Fibroblast of the aortic adventitia (primary cell): ENCODE measurements at regions not wholly inside any gene's neighbourhood (a gene's known extent, or its start where the extent isn't known, plus 50 kb on each side); places are given as distances from the start of the nearest gene placed in this dataset.

Source experiments
- DNase-seq: peaks from one replicate; pipeline ENCODE4 v3.0.0-alpha.2; 2010; ENCODE audit warnings: low read depth
- H3K4me3 ChIP-seq: 2 replicates; pipeline ENCODE4 v1.5.1; 2011; ENCODE audit warnings: low read depth, mild to moderate bottlenecking, control low read depth, low read length, moderate library complexity
- TF ChIP-seq, protein P1 (sequence below): IDR thresholded peaks from 2 replicates; pipeline ENCODE4 v1.5.1; 2011; ENCODE audit warnings: mild to moderate bottlenecking, low read length, control low read depth, inconsistent platforms; ENCODE audit not compliant: insufficient read depth

DNA sequence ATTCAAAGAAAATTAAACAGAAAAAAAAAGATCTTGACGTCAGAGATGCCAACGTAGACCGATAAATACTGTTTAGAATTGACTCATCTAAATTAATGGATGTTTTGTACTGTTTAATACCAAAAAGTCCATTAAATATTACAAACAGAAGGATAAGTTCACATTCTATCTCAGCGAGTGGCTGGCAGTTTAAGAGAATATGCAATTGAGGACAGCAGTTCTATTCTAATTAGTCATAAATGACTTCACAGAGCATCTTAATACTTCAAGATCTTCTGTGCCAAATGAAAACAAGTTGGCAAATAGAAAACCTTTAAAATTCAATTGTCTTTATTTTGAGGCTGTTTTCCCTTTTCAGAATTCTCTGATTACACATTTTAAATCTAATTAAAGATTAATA is 326.6 kb upstream of the NREP start:
- H3K4me3 ChIP-seq = no peak overlapping the region
- TF ChIP-seq, protein P1, sequence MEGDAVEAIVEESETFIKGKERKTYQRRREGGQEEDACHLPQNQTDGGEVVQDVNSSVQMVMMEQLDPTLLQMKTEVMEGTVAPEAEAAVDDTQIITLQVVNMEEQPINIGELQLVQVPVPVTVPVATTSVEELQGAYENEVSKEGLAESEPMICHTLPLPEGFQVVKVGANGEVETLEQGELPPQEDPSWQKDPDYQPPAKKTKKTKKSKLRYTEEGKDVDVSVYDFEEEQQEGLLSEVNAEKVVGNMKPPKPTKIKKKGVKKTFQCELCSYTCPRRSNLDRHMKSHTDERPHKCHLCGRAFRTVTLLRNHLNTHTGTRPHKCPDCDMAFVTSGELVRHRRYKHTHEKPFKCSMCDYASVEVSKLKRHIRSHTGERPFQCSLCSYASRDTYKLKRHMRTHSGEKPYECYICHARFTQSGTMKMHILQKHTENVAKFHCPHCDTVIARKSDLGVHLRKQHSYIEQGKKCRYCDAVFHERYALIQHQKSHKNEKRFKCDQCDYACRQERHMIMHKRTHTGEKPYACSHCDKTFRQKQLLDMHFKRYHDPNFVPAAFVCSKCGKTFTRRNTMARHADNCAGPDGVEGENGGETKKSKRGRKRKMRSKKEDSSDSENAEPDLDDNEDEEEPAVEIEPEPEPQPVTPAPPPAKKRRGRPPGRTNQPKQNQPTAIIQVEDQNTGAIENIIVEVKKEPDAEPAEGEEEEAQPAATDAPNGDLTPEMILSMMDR = no peak
- DNase-seq = no peak

DNA sequence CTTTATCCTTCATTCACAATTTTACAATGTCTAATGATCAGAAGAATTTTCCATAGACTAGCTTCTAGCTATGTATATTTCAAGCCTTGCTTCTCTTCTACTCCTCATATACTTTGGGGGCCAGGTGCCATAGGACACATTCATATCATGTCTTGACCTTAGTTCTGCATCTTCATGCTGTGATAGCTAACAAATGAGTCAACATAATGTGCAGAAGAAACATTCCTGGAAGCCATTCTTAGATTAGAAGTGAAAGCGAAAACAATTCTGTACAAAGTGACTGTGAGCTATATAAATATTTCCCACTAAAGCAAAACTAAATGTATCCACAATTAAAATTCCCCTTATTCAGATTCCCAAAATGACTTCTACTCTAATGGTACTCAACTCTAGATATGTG is 320.2 kb upstream of the NREP start:
- DNase-seq = peak; percentile 25
- no peak overlapping the region for H3K4me3 ChIP-seq
- TF ChIP-seq, protein P1 = no peak

DNA sequence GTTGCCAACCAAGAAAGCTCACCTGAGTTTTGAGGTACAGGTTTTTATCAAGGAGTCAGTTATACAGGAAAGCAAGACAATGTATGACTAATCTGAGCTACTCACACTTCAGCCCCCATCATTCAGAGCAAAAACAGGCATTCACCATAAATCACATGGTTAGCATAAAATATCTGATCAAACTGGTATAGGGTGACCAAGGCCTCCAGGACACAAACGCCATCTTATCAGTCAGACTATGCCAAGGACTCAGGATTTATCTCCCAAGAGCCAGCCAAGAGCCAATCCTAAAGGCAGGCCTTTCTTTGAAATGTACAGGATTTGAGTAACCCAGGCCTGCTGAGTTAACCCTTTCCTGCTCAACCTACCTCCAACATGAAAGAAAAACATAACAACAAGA is 313.0 kb upstream of the NREP start:
- TF ChIP-seq, protein P1 = no peak
- H3K4me3 ChIP-seq = no peak overlapping the region

DNA sequence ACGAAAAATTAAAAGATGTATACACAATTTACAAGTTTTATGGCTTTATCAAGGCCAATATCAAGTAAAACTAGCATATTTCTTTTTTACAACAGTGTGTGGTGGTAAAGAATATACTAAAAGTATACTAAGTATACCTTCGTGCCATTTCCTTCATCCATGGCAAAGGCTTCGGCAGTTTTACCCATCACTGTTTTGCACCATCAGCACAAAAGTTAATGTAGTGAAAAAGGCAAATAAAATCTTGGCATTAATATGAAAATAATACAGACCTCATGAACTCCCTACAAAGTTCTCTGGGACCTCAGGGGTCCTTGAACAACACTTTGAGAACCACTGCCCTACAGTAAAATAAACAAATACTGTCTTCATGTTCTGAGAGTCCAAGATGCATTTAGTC is 312.3 kb upstream of the NREP start:
- DNase-seq = no peak
- TF ChIP-seq, protein P1 = no peak
- no peak overlapping the region for H3K4me3 ChIP-seq

More for the DNA sequence above, 313.0 kb upstream of the NREP start:
- no peak for DNase-seq

DNA sequence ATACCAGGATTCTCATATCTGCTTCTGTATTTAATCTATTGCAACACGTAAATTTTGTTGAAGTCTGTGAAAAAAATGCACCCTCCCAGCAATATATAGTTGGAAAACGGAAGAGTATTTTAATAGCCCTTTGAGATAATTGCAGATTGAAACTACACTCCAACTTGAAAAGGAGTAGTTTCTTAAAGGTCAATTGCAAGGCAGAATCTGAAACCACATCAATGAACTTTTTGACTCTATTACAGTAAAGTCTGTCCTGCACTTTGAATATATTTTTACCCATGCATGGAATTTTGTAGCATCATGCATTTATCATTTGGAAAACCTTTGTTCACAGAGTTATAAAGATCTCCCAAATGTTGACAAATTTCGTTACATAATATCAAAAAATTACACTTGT is 311.6 kb upstream of the NREP start:
- DNase-seq = no peak
- TF ChIP-seq, protein P1 = no peak
- no peak overlapping the region for H3K4me3 ChIP-seq

DNA sequence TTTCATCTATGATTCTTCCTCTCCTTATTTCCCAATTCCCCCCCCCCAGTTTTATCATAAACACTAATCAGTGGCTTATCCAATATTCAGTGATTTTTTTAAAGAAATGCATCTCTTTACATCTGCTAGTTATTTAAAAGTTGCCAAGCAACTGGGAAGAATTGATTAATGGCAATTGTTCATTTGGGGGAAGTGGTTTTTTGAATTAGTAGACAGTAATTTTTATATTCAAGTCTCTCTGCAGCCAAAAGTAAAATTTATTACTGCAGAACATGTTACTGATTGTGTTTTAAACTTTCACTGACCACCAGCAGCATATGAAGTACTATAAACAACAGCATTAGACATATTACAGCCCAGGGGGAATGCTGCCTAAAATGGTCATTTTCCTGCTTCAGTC is 308.8 kb upstream of the NREP start:
- no peak overlapping the region for H3K4me3 ChIP-seq
- TF ChIP-seq, protein P1 = no peak
- no peak for DNase-seq

DNA sequence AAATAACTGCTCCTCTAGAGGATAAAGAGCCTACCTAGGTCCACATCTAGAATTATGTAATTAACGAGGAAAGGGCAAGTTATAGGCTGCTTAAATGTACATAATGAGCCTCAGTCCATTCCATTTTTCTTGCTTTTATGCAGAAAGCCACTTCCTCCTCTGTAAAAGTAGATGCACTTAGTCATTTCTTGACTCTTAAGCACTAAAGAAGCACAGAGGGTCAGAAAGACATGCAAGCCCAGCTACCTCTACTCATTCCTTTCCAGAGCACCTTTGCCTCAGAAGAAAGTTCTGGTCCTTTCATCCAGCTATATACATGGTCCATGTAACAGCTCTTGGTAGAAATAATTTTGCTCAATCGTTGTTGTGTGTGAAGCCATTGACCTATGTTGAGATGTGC is 308.0 kb upstream of the NREP start:
- no peak overlapping the region for H3K4me3 ChIP-seq
- DNase-seq = no peak

More for the DNA sequence above, 308.0 kb upstream of the NREP start:
- TF ChIP-seq, protein P1 = no peak
